MM.1S (cell line): ENCODE measurements at regions not wholly inside any gene's neighbourhood (a gene's known extent, or its start where the extent isn't known, plus 50 kb on each side); places are given as distances from the start of the nearest gene placed in this dataset.

ENCODE experiments used
- EZH2 ChIP-seq: fragments of 300-600 bp; sonication (generic); optimal IDR thresholded peaks from 2 replicates; pipeline ENCODE3; 2017; ENCODE audit warnings: low read depth, mild to moderate bottlenecking, antibody characterized with exemption, low read length, mixed read lengths
- TF ChIP-seq, protein P1 (sequence below): fragments of 300-600 bp; sonication (generic); IDR thresholded peaks from 2 replicates; pipeline ENCODE4 v1.5.1; 2016; ENCODE audit warnings: antibody characterized with exemption, low read length, mixed read lengths

DNA sequence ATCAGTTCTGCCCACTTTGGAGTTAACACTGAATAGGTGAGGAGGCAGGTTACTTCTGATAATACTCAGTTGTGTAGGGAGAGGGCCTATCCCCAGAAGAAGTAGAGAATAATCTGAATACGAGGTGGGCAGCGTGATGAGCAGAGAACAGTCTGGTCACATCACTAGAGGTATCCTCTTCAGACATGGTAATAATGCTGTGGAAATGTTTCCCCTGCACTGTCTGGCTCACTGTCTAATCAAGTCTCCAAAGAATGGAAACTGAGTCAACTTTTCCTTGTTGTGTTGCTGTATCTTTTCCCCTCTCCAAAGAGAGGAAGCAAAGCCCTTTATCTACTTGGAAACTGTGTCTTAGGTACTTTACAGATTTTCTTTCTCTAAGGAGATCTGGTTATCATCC lies 110.9 kb upstream of the ANKRD55 start:
- TF ChIP-seq, protein P1, sequence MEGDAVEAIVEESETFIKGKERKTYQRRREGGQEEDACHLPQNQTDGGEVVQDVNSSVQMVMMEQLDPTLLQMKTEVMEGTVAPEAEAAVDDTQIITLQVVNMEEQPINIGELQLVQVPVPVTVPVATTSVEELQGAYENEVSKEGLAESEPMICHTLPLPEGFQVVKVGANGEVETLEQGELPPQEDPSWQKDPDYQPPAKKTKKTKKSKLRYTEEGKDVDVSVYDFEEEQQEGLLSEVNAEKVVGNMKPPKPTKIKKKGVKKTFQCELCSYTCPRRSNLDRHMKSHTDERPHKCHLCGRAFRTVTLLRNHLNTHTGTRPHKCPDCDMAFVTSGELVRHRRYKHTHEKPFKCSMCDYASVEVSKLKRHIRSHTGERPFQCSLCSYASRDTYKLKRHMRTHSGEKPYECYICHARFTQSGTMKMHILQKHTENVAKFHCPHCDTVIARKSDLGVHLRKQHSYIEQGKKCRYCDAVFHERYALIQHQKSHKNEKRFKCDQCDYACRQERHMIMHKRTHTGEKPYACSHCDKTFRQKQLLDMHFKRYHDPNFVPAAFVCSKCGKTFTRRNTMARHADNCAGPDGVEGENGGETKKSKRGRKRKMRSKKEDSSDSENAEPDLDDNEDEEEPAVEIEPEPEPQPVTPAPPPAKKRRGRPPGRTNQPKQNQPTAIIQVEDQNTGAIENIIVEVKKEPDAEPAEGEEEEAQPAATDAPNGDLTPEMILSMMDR: no peak
- no peak for TF ChIP-seq EZH2
